Prostate gland (tissue), 2 donors: ENCODE measurements at regions not wholly inside any gene's neighbourhood (a gene's known extent, or its start where the extent isn't known, plus 50 kb on each side); places are given as distances from the start of the nearest gene placed in this dataset.

Experiments used
- CTCF ChIP-seq, 4 experiments: fragments of 200-600 bp in 2 of 4; fragments of 450-650 bp in 2 of 4; sonication (generic) in 2 of 4; IDR thresholded peaks; 1 replicate in 3 of 4; 2 replicates in 1 of 4; pipeline ENCODE4 v1.5.1; 2016 to 2019; ENCODE audit warnings: antibody characterized with exemption in 4 of 4, mild to moderate bottlenecking in 2 of 4, moderate library complexity in 2 of 4
- POLR2A ChIP-seq: fragments of 450-650 bp; IDR thresholded peaks from one replicate; pipeline ENCODE4 v1.6.1; 2016; ENCODE audit warnings: antibody characterized with exemption, mild to moderate bottlenecking
- POLR2AphosphoS5 ChIP-seq: sonication (generic); formaldehyde crosslinking; IDR thresholded peaks from one replicate; pipeline ENCODE4 v1.6.1; 2017; ENCODE audit warnings: antibody characterized with exemption

GRCh38 chr19:20321139-20321763, 154.2 kb downstream of the ZNF486 start:
- no peak for TF ChIP-seq CTCF (IDR thresholded peaks at IDR 0.05)
- no peak for TF ChIP-seq POLR2A
- TF ChIP-seq POLR2AphosphoS5 = peak; percentile 76
